Neural cell (in vitro differentiated cells): ENCODE measurements at regions not wholly inside any gene's neighbourhood (a gene's known extent, or its start where the extent isn't known, plus 50 kb on each side); places are given as distances from the start of the nearest gene placed in this dataset.

ENCODE experiments used
- H2AFZ ChIP-seq: fragments of 200-600, 300-800 bp; sonication (generic), shearing (Covaris generic); 2 replicates; pipeline ENCODE4 v1.6.0; 2014; ENCODE audit warnings: low read depth, mild to moderate bottlenecking, antibody characterized with exemption, low read length, moderate library complexity
- H3F3A ChIP-seq: fragments of 200-600 bp; shearing (Covaris generic); 2 replicates; pipeline ENCODE4 v1.6.1; 2016; ENCODE audit warnings: mild to moderate bottlenecking, moderate library complexity, mixed read lengths, antibody characterized with exemption, low read length; ENCODE audit not compliant: insufficient read depth, poor library complexity, severe bottlenecking
- H3K27ac ChIP-seq: fragments of 200-600, 300-800 bp; sonication (generic), shearing (Covaris generic); 2 replicates; pipeline ENCODE4 v1.5.1; 2014; ENCODE audit warnings: mild to moderate bottlenecking, low read length, moderate library complexity
- H3K27me3 ChIP-seq: fragments of 300-800, 200-600 bp; sonication (generic), shearing (Covaris generic); 2 replicates; pipeline ENCODE4 v1.6.0; 2014; ENCODE audit warnings: mild to moderate bottlenecking, low read depth, low read length, moderate library complexity; ENCODE audit not compliant: insufficient read depth
- H3K36me3 ChIP-seq: fragments of 300-800, 200-600 bp; sonication (generic), shearing (Covaris generic); 2 replicates; pipeline ENCODE4 v1.5.1; 2014; ENCODE audit warnings: mild to moderate bottlenecking, antibody characterized with exemption, low read length, moderate library complexity; ENCODE audit not compliant: insufficient read depth
- H3K4me2 ChIP-seq: fragments of 300-800, 200-600 bp; sonication (generic), shearing (Covaris generic); 2 replicates; pipeline ENCODE4 v1.6.0; 2014; ENCODE audit warnings: mild to moderate bottlenecking, low read length
- H3K4me3 ChIP-seq: fragments of 300-800, 200-600 bp; sonication (generic), shearing (Covaris generic); 2 replicates; pipeline ENCODE4 v1.5.1; 2014; ENCODE audit warnings: mild to moderate bottlenecking, low read length, moderate library complexity
- H3K79me2 ChIP-seq: fragments of 200-600 bp; shearing (Covaris generic); replicated peaks from 2 replicates; pipeline ENCODE4 v1.6.0; 2014; ENCODE audit warnings: mild to moderate bottlenecking, low read length, moderate library complexity; ENCODE audit not compliant: insufficient read depth
- H3K9ac ChIP-seq: fragments of 300-800, 200-600 bp; sonication (generic), shearing (Covaris generic); 2 replicates; pipeline ENCODE4 v1.6.1; 2016; ENCODE audit warnings: mild to moderate bottlenecking, low read length, mixed read lengths
- H3K9me2 ChIP-seq: fragments of 200-600 bp; shearing (Covaris generic); 2 replicates; pipeline ENCODE4 v1.6.1; 2016; ENCODE audit warnings: mild to moderate bottlenecking, low read length, mixed read lengths; ENCODE audit not compliant: insufficient read depth
- H3K9me3 ChIP-seq: fragments of 200-600, 300-800 bp; sonication (generic), shearing (Covaris generic); 2 replicates; pipeline ENCODE4 v1.6.1; 2016; ENCODE audit warnings: mild to moderate bottlenecking, mixed run types, low read length, moderate library complexity, mixed read lengths
- H4K20me1 ChIP-seq: fragments of 200-600 bp; shearing (Covaris generic); 2 replicates; pipeline ENCODE4 v1.6.1; 2016; ENCODE audit warnings: mild to moderate bottlenecking, mixed run types; ENCODE audit not compliant: insufficient read depth
- EP300 ChIP-seq: fragments of 450-650 bp; conservative IDR thresholded peaks from 2 replicates; pipeline ENCODE4 v1.6.1; 2014; ENCODE audit warnings: antibody characterized with exemption, mild to moderate bottlenecking, moderate library complexity; ENCODE audit not compliant: poor library complexity, severe bottlenecking
- EZH2 ChIP-seq: fragments of 200-600, 300-800 bp; shearing (Covaris generic), sonication (generic); IDR thresholded peaks from 2 replicates; pipeline ENCODE4 v1.6.1; 2014; ENCODE audit warnings: antibody characterized with exemption, low read length, borderline replicate concordance, mild to moderate bottlenecking; ENCODE audit not compliant: insufficient read depth, poor library complexity, severe bottlenecking
- MXI1 ChIP-seq: fragments of 450-650 bp; conservative IDR thresholded peaks from 2 replicates; pipeline ENCODE4 v1.6.1; 2014; ENCODE audit warnings: antibody characterized with exemption, mild to moderate bottlenecking; ENCODE audit not compliant: poor library complexity, severe bottlenecking
- POLR2AphosphoS5 ChIP-seq: IDR thresholded peaks from 2 replicates; pipeline ENCODE4 v1.6.1; 2012
- RAD21 ChIP-seq: fragments of 450-650 bp; conservative IDR thresholded peaks from 2 replicates; pipeline ENCODE4 v1.6.1; 2014; ENCODE audit warnings: antibody characterized with exemption, mild to moderate bottlenecking, moderate library complexity
- SMC3 ChIP-seq: fragments of 450-650 bp; conservative IDR thresholded peaks from 2 replicates; pipeline ENCODE4 v1.6.1; 2014; ENCODE audit warnings: antibody characterized with exemption, mild to moderate bottlenecking, moderate library complexity; ENCODE audit not compliant: poor library complexity
- TAF1 ChIP-seq: IDR thresholded peaks from 2 replicates; pipeline ENCODE4 v1.6.1; 2012; ENCODE audit warnings: low read depth
- TF ChIP-seq, protein P1 (sequence below): fragments of 450-650 bp; IDR thresholded peaks from 2 replicates; pipeline ENCODE4 v1.5.1; 2014; ENCODE audit warnings: antibody characterized with exemption, mild to moderate bottlenecking, moderate library complexity; ENCODE audit not compliant: poor library complexity, severe bottlenecking
- TF ChIP-seq, protein P2 (sequence below): IDR thresholded peaks from 2 replicates; pipeline ENCODE4 v1.6.1; 2012; ENCODE audit warnings: borderline replicate concordance

GRCh38 chr4:28248269-28248668 is 1387.6 kb downstream of the STIM2 start:
- no peaks in the 10 kb centered on the region for H3K36me3 ChIP-seq
- no peak overlapping the region for H3K4me3 ChIP-seq
- no peaks in the 10 kb centered on the region for H3K79me2 ChIP-seq
- no peak overlapping the region for H3K27ac ChIP-seq
- no peaks in the 10 kb centered on the region for H3F3A ChIP-seq
- H3K9me2 ChIP-seq, result no peaks in the 10 kb centered on the region
- H3K9ac ChIP-seq, result no peak overlapping the region
- H4K20me1 ChIP-seq, result no peaks in the 10 kb centered on the region
- no peak overlapping the region for H2AFZ ChIP-seq
- no peak for TF ChIP-seq SMC3
- no peak for TF ChIP-seq POLR2AphosphoS5
- no peak for TF ChIP-seq EZH2
- no peak for TF ChIP-seq EP300
- TF ChIP-seq, protein P1, sequence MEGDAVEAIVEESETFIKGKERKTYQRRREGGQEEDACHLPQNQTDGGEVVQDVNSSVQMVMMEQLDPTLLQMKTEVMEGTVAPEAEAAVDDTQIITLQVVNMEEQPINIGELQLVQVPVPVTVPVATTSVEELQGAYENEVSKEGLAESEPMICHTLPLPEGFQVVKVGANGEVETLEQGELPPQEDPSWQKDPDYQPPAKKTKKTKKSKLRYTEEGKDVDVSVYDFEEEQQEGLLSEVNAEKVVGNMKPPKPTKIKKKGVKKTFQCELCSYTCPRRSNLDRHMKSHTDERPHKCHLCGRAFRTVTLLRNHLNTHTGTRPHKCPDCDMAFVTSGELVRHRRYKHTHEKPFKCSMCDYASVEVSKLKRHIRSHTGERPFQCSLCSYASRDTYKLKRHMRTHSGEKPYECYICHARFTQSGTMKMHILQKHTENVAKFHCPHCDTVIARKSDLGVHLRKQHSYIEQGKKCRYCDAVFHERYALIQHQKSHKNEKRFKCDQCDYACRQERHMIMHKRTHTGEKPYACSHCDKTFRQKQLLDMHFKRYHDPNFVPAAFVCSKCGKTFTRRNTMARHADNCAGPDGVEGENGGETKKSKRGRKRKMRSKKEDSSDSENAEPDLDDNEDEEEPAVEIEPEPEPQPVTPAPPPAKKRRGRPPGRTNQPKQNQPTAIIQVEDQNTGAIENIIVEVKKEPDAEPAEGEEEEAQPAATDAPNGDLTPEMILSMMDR, result no peak
- TF ChIP-seq TAF1, result no peak
- TF ChIP-seq, protein P2, sequence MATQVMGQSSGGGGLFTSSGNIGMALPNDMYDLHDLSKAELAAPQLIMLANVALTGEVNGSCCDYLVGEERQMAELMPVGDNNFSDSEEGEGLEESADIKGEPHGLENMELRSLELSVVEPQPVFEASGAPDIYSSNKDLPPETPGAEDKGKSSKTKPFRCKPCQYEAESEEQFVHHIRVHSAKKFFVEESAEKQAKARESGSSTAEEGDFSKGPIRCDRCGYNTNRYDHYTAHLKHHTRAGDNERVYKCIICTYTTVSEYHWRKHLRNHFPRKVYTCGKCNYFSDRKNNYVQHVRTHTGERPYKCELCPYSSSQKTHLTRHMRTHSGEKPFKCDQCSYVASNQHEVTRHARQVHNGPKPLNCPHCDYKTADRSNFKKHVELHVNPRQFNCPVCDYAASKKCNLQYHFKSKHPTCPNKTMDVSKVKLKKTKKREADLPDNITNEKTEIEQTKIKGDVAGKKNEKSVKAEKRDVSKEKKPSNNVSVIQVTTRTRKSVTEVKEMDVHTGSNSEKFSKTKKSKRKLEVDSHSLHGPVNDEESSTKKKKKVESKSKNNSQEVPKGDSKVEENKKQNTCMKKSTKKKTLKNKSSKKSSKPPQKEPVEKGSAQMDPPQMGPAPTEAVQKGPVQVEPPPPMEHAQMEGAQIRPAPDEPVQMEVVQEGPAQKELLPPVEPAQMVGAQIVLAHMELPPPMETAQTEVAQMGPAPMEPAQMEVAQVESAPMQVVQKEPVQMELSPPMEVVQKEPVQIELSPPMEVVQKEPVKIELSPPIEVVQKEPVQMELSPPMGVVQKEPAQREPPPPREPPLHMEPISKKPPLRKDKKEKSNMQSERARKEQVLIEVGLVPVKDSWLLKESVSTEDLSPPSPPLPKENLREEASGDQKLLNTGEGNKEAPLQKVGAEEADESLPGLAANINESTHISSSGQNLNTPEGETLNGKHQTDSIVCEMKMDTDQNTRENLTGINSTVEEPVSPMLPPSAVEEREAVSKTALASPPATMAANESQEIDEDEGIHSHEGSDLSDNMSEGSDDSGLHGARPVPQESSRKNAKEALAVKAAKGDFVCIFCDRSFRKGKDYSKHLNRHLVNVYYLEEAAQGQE, result no peak
- no peak for TF ChIP-seq MXI1
- TF ChIP-seq RAD21, result no peak
- H3K27me3 ChIP-seq, result no peaks in the 10 kb centered on the region
- H3K9me3 ChIP-seq, result no peaks in the 10 kb centered on the region
- no peak overlapping the region for H3K4me2 ChIP-seq

GRCh38 chr4:28250646-28251045 is 1390.0 kb downstream of the STIM2 start:
- H3K4me3 ChIP-seq, result no peak overlapping the region
- H3K9ac ChIP-seq, result no peak overlapping the region
- H3K27ac ChIP-seq, result no peak overlapping the region
- no peaks in the 10 kb centered on the region for H3K27me3 ChIP-seq
- H3K9me2 ChIP-seq, result no peaks in the 10 kb centered on the region
- H3K4me2 ChIP-seq, result no peak overlapping the region
- no peaks in the 10 kb centered on the region for H3F3A ChIP-seq
- no peak overlapping the region for H2AFZ ChIP-seq
- TF ChIP-seq, protein P2, result no peak
- no peak for TF ChIP-seq RAD21
- TF ChIP-seq EP300, result no peak
- TF ChIP-seq, protein P1, result no peak
- no peak for TF ChIP-seq MXI1
- TF ChIP-seq TAF1, result no peak
- TF ChIP-seq SMC3, result no peak
- TF ChIP-seq POLR2AphosphoS5, result no peak
- TF ChIP-seq EZH2, result no peak
- no peaks in the 10 kb centered on the region for H3K36me3 ChIP-seq
- no peaks in the 10 kb centered on the region for H3K9me3 ChIP-seq
- H3K79me2 ChIP-seq, result no peaks in the 10 kb centered on the region
- no peaks in the 10 kb centered on the region for H4K20me1 ChIP-seq
